ENCODE measurements at regions not wholly inside any gene's neighbourhood (a gene's known extent, or its start where the extent isn't known, plus 50 kb on each side); places are given as distances from the start of the nearest gene placed in this dataset.
"Not testable (repeated sequence)": the region's sequence is repeated elsewhere in the genome, so short reads cannot be mapped to it uniquely, and the experiment has no call there.

- Histone ChIP-seq H3K9me3 (no peaks in the 10 kb centered on the region), H3K4me3 (no peak overlapping the region), H3K27me3 (no peaks in the 10 kb centered on the region), H3K27ac (no peak overlapping the region), H3K4me1 (peaks cover 0 to 4% (median 0%) of the 10 kb centered on the region in 4 donors), H3K36me3 (no peaks in the 10 kb centered on the region)
- intact Hi-C loops (cut with DNase I), result loop anchor here in 1 of 2 donors (10.0 kb wide), 1 partner anchor 129 kb away; no protein-coding TSS in a partner anchor
- ATAC-seq (no peak), DNase-seq (no peak)
- WGBS (ENCODE audit: insufficient coverage, low coverage, low lambda C conversion rate, missing lambda C conversion rate), result 79% methylated on average over 6 of the region's 6 CpGs
- TF ChIP-seq POLR2A (IDR thresholded peaks at IDR 0.05), result no peak
- TF ChIP-seq CTCF (IDR thresholded peaks at IDR 0.05), result no peak
Measured at GRCh38 chr5:157944077-157944633, 85.2 kb upstream of the CLINT1 start.

GRCh38 chr5:157942595-157942994, 83.7 kb upstream of the CLINT1 start:
- DNase-seq, result no peak
- intact Hi-C loops (cut with DNase I), result loop anchor here in 1 of 2 donors (10.0 kb wide), 1 partner anchor 128 kb away; no protein-coding TSS in a partner anchor
- Histone ChIP-seq H3K4me3 (no peak overlapping the region), H3K27ac (no peak overlapping the region), H3K9me3 (no peaks in the 10 kb centered on the region), H3K27me3 (no peaks in the 10 kb centered on the region), H3K36me3 (no peaks in the 10 kb centered on the region), H3K4me1 (peaks cover 0 to 4% (median 0%) of the 10 kb centered on the region in 4 donors)
- ATAC-seq, result peak; percentile 55 to 76 (median 62)
- TF ChIP-seq CTCF (IDR thresholded peaks at IDR 0.05) (no peak), POLR2A (IDR thresholded peaks at IDR 0.05) (no peak)
- 19% methylated on average over 1 of the region's 1 CpG for WGBS (ENCODE audit: insufficient coverage, low coverage, low lambda C conversion rate, missing lambda C conversion rate)

- Histone ChIP-seq H3K27ac (no peak overlapping the region), H3K9me3 (no peaks in the 10 kb centered on the region), H3K27me3 (no peaks in the 10 kb centered on the region), H3K4me3 (no peak overlapping the region), H3K36me3 (no peaks in the 10 kb centered on the region), H3K4me1 (peaks cover 0 to 4% (median 0%) of the 10 kb centered on the region in 4 donors)
- ATAC-seq, result no peak
- TF ChIP-seq CTCF (IDR thresholded peaks at IDR 0.05) (no peak), POLR2A (IDR thresholded peaks at IDR 0.05) (no peak)
- intact Hi-C loops (cut with DNase I), result loop anchor here in 1 of 2 donors (10.0 kb wide), 1 partner anchor 127 kb away; no protein-coding TSS in a partner anchor
- WGBS (ENCODE audit: insufficient coverage, low coverage, low lambda C conversion rate, missing lambda C conversion rate), result 81% methylated on average over 3 of the region's 3 CpGs
- no peak for DNase-seq
Measured at GRCh38 chr5:157941616-157942015, 82.7 kb upstream of the CLINT1 start.

- H3K4me3 ChIP-seq; H3K27ac ChIP-seq; H3K27me3 ChIP-seq; ATAC-seq; H3K9me3 ChIP-seq; H3K4me1 ChIP-seq; H3K36me3 ChIP-seq; DNase-seq; intact Hi-C loops (cut with DNase I): not testable (repeated sequence)
- 90% methylated on average over 6 of the region's 6 CpGs for WGBS (ENCODE audit: insufficient coverage, low coverage, low lambda C conversion rate, missing lambda C conversion rate)
Measured at GRCh38 chr5:157938101-157938500, 79.2 kb upstream of the CLINT1 start.

- H3K27me3 ChIP-seq; H3K4me3 ChIP-seq; H3K4me1 ChIP-seq; intact Hi-C loops (cut with DNase I); H3K27ac ChIP-seq; H3K9me3 ChIP-seq; DNase-seq; ATAC-seq; H3K36me3 ChIP-seq: not testable (repeated sequence)
- WGBS (ENCODE audit: insufficient coverage, low coverage, low lambda C conversion rate, missing lambda C conversion rate), result 75% methylated on average over 3 of the region's 3 CpGs
Measured at GRCh38 chr5:157936776-157937501, 78.0 kb upstream of the CLINT1 start.
